ENCODE measurements at regions not wholly inside any gene's neighbourhood (a gene's known extent, or its start where the extent isn't known, plus 50 kb on each side); places are given as distances from the start of the nearest gene placed in this dataset.

DNA sequence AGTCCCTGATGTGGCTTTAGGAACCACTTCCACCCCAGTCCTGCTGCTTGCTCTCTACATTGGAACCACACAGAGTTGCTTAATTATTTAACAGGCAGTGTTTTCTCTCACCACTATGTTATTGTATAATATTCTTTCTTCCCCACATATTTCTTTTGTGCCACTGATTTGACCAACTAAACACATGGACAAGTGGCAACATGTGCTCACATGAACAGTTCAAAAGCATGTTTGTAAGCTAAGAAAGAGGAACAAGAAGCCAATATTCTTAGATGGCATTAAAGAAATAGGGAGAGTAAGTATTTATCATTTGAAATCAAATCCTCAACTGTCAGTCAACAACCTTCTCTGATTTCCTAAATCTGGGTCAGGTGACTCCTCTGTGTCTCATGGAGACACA, 409.6 kb downstream of the FBXO15 start:
- no peak overlapping the region for H2AFZ ChIP-seq (ENCODE audit: low read depth, low read length, poor library complexity, severe bottlenecking)
- POLR2A ChIA-PET = no interaction called here
- BruUV-seq (replicated peaks) = no TSS peak

More for the DNA sequence above, 409.6 kb downstream of the FBXO15 start:
- no peak overlapping the region for H3K4me3 ChIP-seq (replicated peaks in 1 of 2; ENCODE audit: low read depth in 1 of 2, low read length in 2 of 2)
- H3K79me2 ChIP-seq (ENCODE audit: insufficient read depth, low read length) = no peaks in the 10 kb centered on the region
- no peaks in the 10 kb centered on the region for H4K20me1 ChIP-seq (ENCODE audit: insufficient read depth)
- DNase-seq (ENCODE audit: low read depth, low spot score) = no peak
- ChIA-PET CTCF (no interaction called here), RAD21 (ENCODE audit: low non-redundant PET in 1 of 2, low total read pairs in 2 of 2, uncharacterized antibody in 2 of 2, unreplicated experiment in 2 of 2) (no interaction called here)
- no peak overlapping the region for H3K27ac ChIP-seq (ENCODE audit: low read depth, low read length)
- no peaks in the 10 kb centered on the region for H3K9me2 ChIP-seq (ENCODE audit: insufficient read depth)
- intact Hi-C loops (cut with micrococcal nuclease) = no loop called here
- no peak overlapping the region for H3K4me2 ChIP-seq (ENCODE audit: low read length)
- no peak for ATAC-seq
- TF ChIP-seq, protein P1, sequence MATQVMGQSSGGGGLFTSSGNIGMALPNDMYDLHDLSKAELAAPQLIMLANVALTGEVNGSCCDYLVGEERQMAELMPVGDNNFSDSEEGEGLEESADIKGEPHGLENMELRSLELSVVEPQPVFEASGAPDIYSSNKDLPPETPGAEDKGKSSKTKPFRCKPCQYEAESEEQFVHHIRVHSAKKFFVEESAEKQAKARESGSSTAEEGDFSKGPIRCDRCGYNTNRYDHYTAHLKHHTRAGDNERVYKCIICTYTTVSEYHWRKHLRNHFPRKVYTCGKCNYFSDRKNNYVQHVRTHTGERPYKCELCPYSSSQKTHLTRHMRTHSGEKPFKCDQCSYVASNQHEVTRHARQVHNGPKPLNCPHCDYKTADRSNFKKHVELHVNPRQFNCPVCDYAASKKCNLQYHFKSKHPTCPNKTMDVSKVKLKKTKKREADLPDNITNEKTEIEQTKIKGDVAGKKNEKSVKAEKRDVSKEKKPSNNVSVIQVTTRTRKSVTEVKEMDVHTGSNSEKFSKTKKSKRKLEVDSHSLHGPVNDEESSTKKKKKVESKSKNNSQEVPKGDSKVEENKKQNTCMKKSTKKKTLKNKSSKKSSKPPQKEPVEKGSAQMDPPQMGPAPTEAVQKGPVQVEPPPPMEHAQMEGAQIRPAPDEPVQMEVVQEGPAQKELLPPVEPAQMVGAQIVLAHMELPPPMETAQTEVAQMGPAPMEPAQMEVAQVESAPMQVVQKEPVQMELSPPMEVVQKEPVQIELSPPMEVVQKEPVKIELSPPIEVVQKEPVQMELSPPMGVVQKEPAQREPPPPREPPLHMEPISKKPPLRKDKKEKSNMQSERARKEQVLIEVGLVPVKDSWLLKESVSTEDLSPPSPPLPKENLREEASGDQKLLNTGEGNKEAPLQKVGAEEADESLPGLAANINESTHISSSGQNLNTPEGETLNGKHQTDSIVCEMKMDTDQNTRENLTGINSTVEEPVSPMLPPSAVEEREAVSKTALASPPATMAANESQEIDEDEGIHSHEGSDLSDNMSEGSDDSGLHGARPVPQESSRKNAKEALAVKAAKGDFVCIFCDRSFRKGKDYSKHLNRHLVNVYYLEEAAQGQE (IDR thresholded peaks at IDR 0.05; ENCODE audit: low read depth) = no peak
- TF ChIP-seq EZH2phosphoT487 (IDR thresholded peaks at IDR 0.05; ENCODE audit: borderline replicate concordance) (no peak), SP1 (IDR thresholded peaks at IDR 0.05; ENCODE audit: low read depth) (no peak), EGR1 (IDR thresholded peaks at IDR 0.05; ENCODE audit: low read depth) (no peak), JUND (IDR thresholded peaks at IDR 0.05) (no peak), POLR2A (IDR thresholded peaks at IDR 0.05; ENCODE audit: borderline replicate concordance, extremely low read depth, insufficient read depth, insufficient read length) (no peak), FOSL1 (IDR thresholded peaks at IDR 0.05; ENCODE audit: low read depth) (no peak), ZFX (IDR thresholded peaks at IDR 0.05) (no peak), CEBPB (IDR thresholded peaks at IDR 0.05; ENCODE audit: low read depth) (no peak), SRF (IDR thresholded peaks at IDR 0.05; ENCODE audit: low read depth) (no peak), YY1 (IDR thresholded peaks at IDR 0.05; ENCODE audit: extremely low read depth, insufficient replicate concordance, low read depth, low read length) (no peak), ELF1 (IDR thresholded peaks at IDR 0.05; ENCODE audit: borderline replicate concordance, low read depth) (no peak), EZH2 (IDR thresholded peaks at IDR 0.05) (no peak)
- TF ChIP-seq, protein P2, sequence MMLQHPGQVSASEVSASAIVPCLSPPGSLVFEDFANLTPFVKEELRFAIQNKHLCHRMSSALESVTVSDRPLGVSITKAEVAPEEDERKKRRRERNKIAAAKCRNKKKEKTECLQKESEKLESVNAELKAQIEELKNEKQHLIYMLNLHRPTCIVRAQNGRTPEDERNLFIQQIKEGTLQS (IDR thresholded peaks at IDR 0.05) = no peak
- TF ChIP-seq, protein P3, sequence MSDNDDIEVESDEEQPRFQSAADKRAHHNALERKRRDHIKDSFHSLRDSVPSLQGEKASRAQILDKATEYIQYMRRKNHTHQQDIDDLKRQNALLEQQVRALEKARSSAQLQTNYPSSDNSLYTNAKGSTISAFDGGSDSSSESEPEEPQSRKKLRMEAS (IDR thresholded peaks at IDR 0.05) = no peak
- no peaks in the 10 kb centered on the region for H3K36me3 ChIP-seq (ENCODE audit: control insufficient read depth in 1 of 2, insufficient read depth in 2 of 2, low read length in 2 of 2)
- H3K9ac ChIP-seq (ENCODE audit: low read length) = no peak overlapping the region
- H3K9me3 ChIP-seq (ENCODE audit: control insufficient read depth in 1 of 2, insufficient read depth in 1 of 2, low read depth in 1 of 2, low read length in 2 of 2) = peaks cover 7 to 17% of the 10 kb centered on the region in 2 experiments; a peak in 2 of 4 replicates
- no peaks in the 10 kb centered on the region for H3K27me3 ChIP-seq (ENCODE audit: insufficient read depth, low read length)
- H3K4me1 ChIP-seq (ENCODE audit: control insufficient read depth in 1 of 2, insufficient read depth in 2 of 2, low read length in 2 of 2) = no peaks in the 10 kb centered on the region
